Bronchial epithelial cell (primary cell): ENCODE measurements at regions not wholly inside any gene's neighbourhood (a gene's known extent, or its start where the extent isn't known, plus 50 kb on each side); places are given as distances from the start of the nearest gene placed in this dataset.

ENCODE experiments used
- DNase-seq: peaks from one replicate; pipeline ENCODE4 v3.0.0-alpha.2; 2010; ENCODE audit warnings: low read depth
- FAIRE-seq: peaks from 2 replicates; lab custom pipeline; 2011; peaks lifted over from hg19 to GRCh38; lab: Jason Lieb, UNC
- H3K27me3 ChIP-seq: 2 replicates; pipeline ENCODE4 v1.5.1; 2011; ENCODE audit warnings: low read length; ENCODE audit not compliant: control insufficient read depth, insufficient read depth
- H3K36me3 ChIP-seq: 2 replicates; pipeline ENCODE4 v1.5.1; 2011; ENCODE audit warnings: low read length; ENCODE audit not compliant: control insufficient read depth, insufficient read depth
- H3K4me3 ChIP-seq: 2 replicates; pipeline ENCODE4 v1.5.1; 2011; ENCODE audit warnings: mild to moderate bottlenecking, low read depth, low read length, control low read depth
- TF ChIP-seq, protein P1 (sequence below): IDR thresholded peaks from 2 replicates; pipeline ENCODE4 v1.5.1; 2011; ENCODE audit warnings: mild to moderate bottlenecking, moderate library complexity, low read length, control low read depth, inconsistent platforms; ENCODE audit not compliant: insufficient read depth, severe bottlenecking

DNA sequence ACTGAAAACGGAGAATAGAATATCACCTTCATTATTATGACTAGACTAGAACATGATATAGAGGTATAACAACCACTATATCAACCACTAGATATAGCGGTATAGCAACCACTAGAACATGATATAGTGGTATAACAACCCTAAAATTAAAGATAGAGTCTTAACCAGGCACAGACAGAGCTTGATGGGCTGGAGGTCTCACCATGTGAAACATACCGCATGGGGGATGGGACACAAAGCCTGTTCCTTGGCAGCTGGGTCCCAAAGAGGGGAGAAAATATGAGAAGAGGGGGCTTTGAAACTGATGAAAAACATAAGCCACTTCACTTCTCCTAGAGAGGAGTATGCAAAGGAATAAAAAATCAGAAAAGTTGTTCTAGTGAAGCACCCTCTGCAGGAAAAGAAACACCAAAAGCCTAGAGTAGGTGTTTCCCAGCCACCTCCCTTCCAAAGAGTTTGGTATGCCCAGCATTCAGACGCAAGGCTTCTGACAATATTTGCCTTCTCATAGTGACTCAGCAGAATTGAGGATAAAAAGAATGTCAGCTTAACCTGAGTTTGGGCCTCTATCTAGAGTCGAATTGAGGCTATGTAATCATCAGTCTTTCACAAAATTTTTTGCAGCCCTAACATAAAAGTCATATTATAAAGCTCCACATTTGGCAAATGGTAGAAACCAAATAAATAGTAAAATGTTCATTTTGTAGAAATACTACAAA lies 316.4 kb downstream of the NOVA1 start:
- DNase-seq (peak; percentile 83), FAIRE-seq (no peak)
- TF ChIP-seq, protein P1, sequence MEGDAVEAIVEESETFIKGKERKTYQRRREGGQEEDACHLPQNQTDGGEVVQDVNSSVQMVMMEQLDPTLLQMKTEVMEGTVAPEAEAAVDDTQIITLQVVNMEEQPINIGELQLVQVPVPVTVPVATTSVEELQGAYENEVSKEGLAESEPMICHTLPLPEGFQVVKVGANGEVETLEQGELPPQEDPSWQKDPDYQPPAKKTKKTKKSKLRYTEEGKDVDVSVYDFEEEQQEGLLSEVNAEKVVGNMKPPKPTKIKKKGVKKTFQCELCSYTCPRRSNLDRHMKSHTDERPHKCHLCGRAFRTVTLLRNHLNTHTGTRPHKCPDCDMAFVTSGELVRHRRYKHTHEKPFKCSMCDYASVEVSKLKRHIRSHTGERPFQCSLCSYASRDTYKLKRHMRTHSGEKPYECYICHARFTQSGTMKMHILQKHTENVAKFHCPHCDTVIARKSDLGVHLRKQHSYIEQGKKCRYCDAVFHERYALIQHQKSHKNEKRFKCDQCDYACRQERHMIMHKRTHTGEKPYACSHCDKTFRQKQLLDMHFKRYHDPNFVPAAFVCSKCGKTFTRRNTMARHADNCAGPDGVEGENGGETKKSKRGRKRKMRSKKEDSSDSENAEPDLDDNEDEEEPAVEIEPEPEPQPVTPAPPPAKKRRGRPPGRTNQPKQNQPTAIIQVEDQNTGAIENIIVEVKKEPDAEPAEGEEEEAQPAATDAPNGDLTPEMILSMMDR: no peak
- no peak overlapping the region for H3K4me3 ChIP-seq
- H3K27me3 ChIP-seq: no peaks in the 10 kb centered on the region
- H3K36me3 ChIP-seq: no peaks in the 10 kb centered on the region

DNA sequence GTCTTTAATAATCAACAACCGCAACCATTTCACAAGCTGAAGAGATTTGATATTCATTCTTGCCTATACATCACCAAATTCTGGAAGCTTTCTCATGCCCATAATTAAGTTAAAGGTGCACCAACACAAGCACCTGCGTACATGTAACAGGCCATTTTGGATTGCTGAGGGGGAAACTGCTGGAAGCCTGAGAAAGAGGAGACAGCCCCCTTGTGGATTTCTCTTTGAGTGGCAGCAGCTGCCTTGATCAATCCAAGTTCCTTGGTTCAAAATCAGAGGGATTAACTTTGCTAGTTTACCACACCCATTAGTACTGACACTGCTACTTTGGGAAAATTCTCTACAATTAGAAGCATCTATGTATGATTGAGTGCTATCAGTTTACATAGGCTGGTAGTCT lies 321.1 kb downstream of the NOVA1 start:
- TF ChIP-seq, protein P1: no peak
- H3K4me3 ChIP-seq: no peak overlapping the region
- DNase-seq: no peak
- H3K27me3 ChIP-seq: no peaks in the 10 kb centered on the region
- no peaks in the 10 kb centered on the region for H3K36me3 ChIP-seq
- FAIRE-seq: no peak

DNA sequence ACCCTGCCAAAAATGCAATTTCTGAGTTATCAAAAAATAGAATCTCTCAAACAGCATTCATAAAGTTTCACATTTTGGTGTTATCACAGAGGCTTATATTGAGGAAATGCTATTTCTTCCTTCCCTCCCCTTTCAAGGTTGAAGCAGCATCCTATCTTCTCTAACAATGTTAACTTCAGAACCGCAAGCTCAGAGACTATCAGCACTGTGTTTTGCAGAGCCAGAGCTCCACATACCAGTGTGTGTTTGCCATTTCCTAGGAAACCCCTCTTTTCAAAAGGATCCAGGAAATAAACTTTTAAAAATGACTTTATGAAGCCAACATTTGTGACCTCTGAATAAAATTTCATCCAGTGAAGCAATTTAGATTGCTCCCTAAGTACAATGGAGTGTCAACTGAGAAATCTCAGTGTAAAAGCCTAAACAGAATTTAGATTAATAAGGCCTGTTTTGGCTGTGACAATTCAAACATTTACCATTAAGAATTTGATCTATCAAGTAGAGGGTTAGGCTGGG lies 332.6 kb downstream of the NOVA1 start:
- H3K27me3 ChIP-seq: no peaks in the 10 kb centered on the region
- TF ChIP-seq, protein P1: no peak
- H3K4me3 ChIP-seq: no peak overlapping the region
- no peak for DNase-seq
- no peaks in the 10 kb centered on the region for H3K36me3 ChIP-seq
- no peak for FAIRE-seq

DNA sequence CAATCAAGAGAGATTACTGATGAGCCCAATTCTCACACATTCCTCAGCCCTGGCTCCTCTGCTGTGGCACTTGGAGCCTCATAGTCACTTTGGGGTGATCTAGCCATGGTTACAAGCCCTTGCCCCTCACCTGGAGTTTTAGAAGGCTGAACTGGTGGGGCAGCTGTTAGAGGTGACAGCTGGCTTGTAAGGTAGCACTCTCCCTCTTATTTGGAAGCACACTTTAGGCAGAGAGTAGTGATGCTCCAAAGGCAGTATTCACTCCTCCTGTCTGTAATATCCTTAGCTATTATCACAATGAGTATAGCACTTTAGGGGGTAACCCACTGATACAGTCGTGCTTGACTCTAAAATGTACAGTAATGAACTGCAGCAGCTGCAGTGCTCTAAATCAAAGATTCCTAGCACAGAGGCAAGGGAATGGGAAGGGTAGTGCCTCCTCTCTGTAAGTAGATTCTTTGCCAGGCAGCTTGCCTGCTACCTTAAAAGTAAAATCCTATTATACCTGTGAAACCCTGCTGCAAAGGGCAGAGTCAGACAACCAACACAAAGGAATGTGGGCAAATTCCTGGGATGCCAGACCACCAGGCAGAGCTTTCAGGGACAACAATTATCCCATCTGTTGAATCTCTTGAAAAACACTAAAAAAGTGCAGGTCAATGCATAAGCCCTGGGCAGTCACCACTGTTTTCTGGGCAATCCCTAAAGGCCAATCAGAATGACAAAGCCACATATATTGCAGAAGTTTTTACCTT lies 336.3 kb downstream of the NOVA1 start:
- H3K36me3 ChIP-seq: no peaks in the 10 kb centered on the region
- no peak for DNase-seq
- H3K27me3 ChIP-seq: no peaks in the 10 kb centered on the region
- FAIRE-seq: no peak
- TF ChIP-seq, protein P1: no peak
- no peak overlapping the region for H3K4me3 ChIP-seq

DNA sequence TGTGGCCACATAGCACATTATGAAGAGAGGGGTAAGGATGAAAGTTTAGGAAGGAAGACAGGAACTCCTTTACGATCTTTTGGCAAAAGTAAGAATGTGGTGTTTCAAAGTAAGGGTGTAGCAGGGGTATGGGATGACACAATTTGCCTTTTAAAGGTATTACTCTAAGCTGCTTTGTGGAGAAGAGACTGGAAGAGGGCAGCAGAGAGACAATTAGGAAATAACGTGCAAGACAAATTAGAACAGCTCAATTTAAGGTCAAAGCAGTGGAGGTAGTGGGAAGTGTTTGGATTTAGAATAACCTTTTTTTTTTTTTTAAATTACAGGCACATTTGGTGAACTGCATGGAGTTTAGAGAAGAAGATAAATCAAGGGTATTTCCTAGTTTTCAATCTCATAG lies 342.6 kb downstream of the NOVA1 start:
- no peaks in the 10 kb centered on the region for H3K27me3 ChIP-seq
- TF ChIP-seq, protein P1: peak; percentile 63
- no peaks in the 10 kb centered on the region for H3K36me3 ChIP-seq
- no peak overlapping the region for H3K4me3 ChIP-seq
- no peak for FAIRE-seq
- peak; percentile 61 for DNase-seq
